Spleen (tissue), 11 donors: ENCODE measurements at regions not wholly inside any gene's neighbourhood (a gene's known extent, or its start where the extent isn't known, plus 50 kb on each side); places are given as distances from the start of the nearest gene placed in this dataset.

Source experiments
- DNase-seq: peaks from one replicate; pipeline ENCODE4 v3.0.0-alpha.2; 2020
- H3K27ac ChIP-seq, 8 donors: fragments of 200-600 bp; sonication (generic) in 7 of 8; 1 replicate in 4 of 8; 2 replicates in 4 of 8; pipeline versions ENCODE4 v1.5.0 to v1.8.0; 2016 to 2021; ENCODE audit warnings: inconsistent platforms in 4 of 8, mild to moderate bottlenecking in 4 of 8, moderate library complexity in 1 of 8
- H3K27me3 ChIP-seq, 7 donors: fragments of 200-600 bp; sonication (generic) in 6 of 7; replicated peaks in 1 of 7; 1 replicate in 4 of 7; 2 replicates in 3 of 7; pipeline versions ENCODE4 v1.5.0 to v1.8.0; 2016 to 2021; ENCODE audit warnings: inconsistent platforms in 3 of 7, mild to moderate bottlenecking in 1 of 7
- H3K36me3 ChIP-seq, 6 donors: fragments of 200-600 bp; sonication (generic) in 5 of 6; 1 replicate in 4 of 6; 2 replicates in 2 of 6; pipeline versions ENCODE4 v1.5.0 to v1.8.0; 2016 to 2021; ENCODE audit warnings: inconsistent platforms in 2 of 6
- H3K4me1 ChIP-seq, 6 donors: fragments of 200-600 bp; sonication (generic) in 5 of 6; 1 replicate in 3 of 6; 2 replicates in 3 of 6; pipeline versions ENCODE4 v1.5.0 to v1.8.0; 2016 to 2021; ENCODE audit warnings: inconsistent platforms in 3 of 6
- H3K4me3 ChIP-seq, 8 donors: fragments of 200-600 bp; sonication (generic) in 7 of 8; 1 replicate in 4 of 8; 2 replicates in 4 of 8; pipeline versions ENCODE4 v1.5.0 to v1.8.0; 2016 to 2021; ENCODE audit warnings: inconsistent platforms in 4 of 8, mild to moderate bottlenecking in 4 of 8, moderate library complexity in 2 of 8
- H3K9me3 ChIP-seq, 8 donors: fragments of 200-600 bp; sonication (generic) in 7 of 8; 1 replicate in 4 of 8; 2 replicates in 4 of 8; pipeline versions ENCODE4 v1.5.0 to v1.8.0; 2016 to 2021; ENCODE audit warnings: inconsistent platforms in 4 of 8
- POLR2A ChIP-seq, 3 donors: fragments of 450-650 bp; IDR thresholded peaks; one replicate each; pipeline ENCODE4 v1.5.1; 2017; ENCODE audit warnings: antibody characterized with exemption in 3 of 3, mild to moderate bottlenecking in 1 of 3
- POLR2AphosphoS5 ChIP-seq, 3 donors: sonication (generic); formaldehyde crosslinking; IDR thresholded peaks; one replicate each; pipeline ENCODE4 v1.5.1; 2017; ENCODE audit warnings: antibody characterized with exemption in 3 of 3
- WGBS, 5 donors: extraction: QIAGEN DNeasy Blood & Tissue Kit in 3 of 5; methylation state at CpG; one replicate each; pipeline versions ENCODE4 v1.1.5 to v1.1.7; 2013 to 2018; 5-methylcytosine and 5-hydroxymethylcytosine counted together
- intact Hi-C: fragments of 100-400 bp; cut with DNase I; formaldehyde crosslinking; loops from one replicate; pipeline ENCODE4 v1.15.0; 2023; ENCODE audit warnings: low total_unique reads
- TF ChIP-seq, protein P1 (sequence below), 11 experiments: fragments of 200-600 bp in 7 of 11; fragments of 450-650 bp in 4 of 11; sonication (generic) in 4 of 11; IDR thresholded peaks in 8 of 11; conservative IDR thresholded peaks in 3 of 11; 1 replicate in 7 of 11; 2 replicates in 4 of 11; pipeline versions ENCODE4 v1.4.0 to v1.8.0; 2016 to 2021; ENCODE audit warnings: antibody characterized with exemption in 11 of 11, inconsistent platforms in 4 of 11, mild to moderate bottlenecking in 1 of 11
- donor health status: healthy with polysubstance abuse.
- donor health status: DM: no; HTN: no; CAD: no; lungs with moderate emphysema.
- donor health status: DM: no; HTN: no; CAD: no.
- donor health status: Bipolar disorder and iron deficiency.
- donor health status: healthy.
- donor health status: DM: no; HTN: no; CAD: no.
- donor health status: DM: yes; HTN: yes; CAD: no.

GRCh38 chr22:44426981-44427380 is 71.1 kb downstream of the RTL6 start:
- peak; percentile 22 for DNase-seq
- no peak overlapping the region for H3K4me3 ChIP-seq
- TF ChIP-seq, protein P1, sequence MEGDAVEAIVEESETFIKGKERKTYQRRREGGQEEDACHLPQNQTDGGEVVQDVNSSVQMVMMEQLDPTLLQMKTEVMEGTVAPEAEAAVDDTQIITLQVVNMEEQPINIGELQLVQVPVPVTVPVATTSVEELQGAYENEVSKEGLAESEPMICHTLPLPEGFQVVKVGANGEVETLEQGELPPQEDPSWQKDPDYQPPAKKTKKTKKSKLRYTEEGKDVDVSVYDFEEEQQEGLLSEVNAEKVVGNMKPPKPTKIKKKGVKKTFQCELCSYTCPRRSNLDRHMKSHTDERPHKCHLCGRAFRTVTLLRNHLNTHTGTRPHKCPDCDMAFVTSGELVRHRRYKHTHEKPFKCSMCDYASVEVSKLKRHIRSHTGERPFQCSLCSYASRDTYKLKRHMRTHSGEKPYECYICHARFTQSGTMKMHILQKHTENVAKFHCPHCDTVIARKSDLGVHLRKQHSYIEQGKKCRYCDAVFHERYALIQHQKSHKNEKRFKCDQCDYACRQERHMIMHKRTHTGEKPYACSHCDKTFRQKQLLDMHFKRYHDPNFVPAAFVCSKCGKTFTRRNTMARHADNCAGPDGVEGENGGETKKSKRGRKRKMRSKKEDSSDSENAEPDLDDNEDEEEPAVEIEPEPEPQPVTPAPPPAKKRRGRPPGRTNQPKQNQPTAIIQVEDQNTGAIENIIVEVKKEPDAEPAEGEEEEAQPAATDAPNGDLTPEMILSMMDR (IDR thresholded peaks at IDR 0.05 in 8 of 11, conservative IDR thresholded peaks at IDR 0.05 in 3 of 11): no peak
- no peaks in the 10 kb centered on the region for H3K36me3 ChIP-seq
- H3K4me1 ChIP-seq: peaks cover 0 to 2% (median 0%) of the 10 kb centered on the region in 6 donors
- peaks cover 0 to under 1% (median 0%) of the 10 kb centered on the region in 8 donors for H3K9me3 ChIP-seq
- H3K27me3 ChIP-seq: peaks cover 0 to 59% (median 0%) of the 10 kb centered on the region in 7 donors
- no peak overlapping the region for H3K27ac ChIP-seq
- 66 to 89% (median 87%) methylated on average over 11 of the region's 11 CpGs for WGBS, 5 donors
- intact Hi-C loops: no loop called here

GRCh38 chr22:44425694-44426045 is 72.4 kb downstream of the RTL6 start:
- Histone ChIP-seq H3K4me3 (no peak overlapping the region), H3K27me3 (peaks cover 0 to 50% (median 0%) of the 10 kb centered on the region in 7 donors), H3K4me1 (no peaks in the 10 kb centered on the region), H3K27ac (no peak overlapping the region), H3K9me3 (peaks cover 0 to 13% (median 3%) of the 10 kb centered on the region in 8 donors), H3K36me3 (no peaks in the 10 kb centered on the region)
- peak; percentile 9 for DNase-seq
- no peak for TF ChIP-seq POLR2AphosphoS5 (IDR thresholded peaks at IDR 0.05)
- TF ChIP-seq, protein P1 (IDR thresholded peaks at IDR 0.05 in 8 of 11, conservative IDR thresholded peaks at IDR 0.05 in 3 of 11): no peak
- no peak for TF ChIP-seq POLR2A (IDR thresholded peaks at IDR 0.05)
- WGBS, 5 donors: 80 to 90% (median 88%) methylated on average over 5 of the region's 5 CpGs
- intact Hi-C loops: no loop called here

- TF ChIP-seq, protein P1 (IDR thresholded peaks at IDR 0.05 in 8 of 11, conservative IDR thresholded peaks at IDR 0.05 in 3 of 11): no peak
- TF ChIP-seq POLR2AphosphoS5 (IDR thresholded peaks at IDR 0.05) (no peak), POLR2A (IDR thresholded peaks at IDR 0.05) (no peak)
- H3K36me3 ChIP-seq: no peaks in the 10 kb centered on the region
- H3K4me3 ChIP-seq: no peak overlapping the region
- 69 to 87% (median 82%) methylated on average over 11 to 20 of the region's 20 CpGs for WGBS, 5 donors
- H3K27me3 ChIP-seq: peaks cover 0 to 44% (median 0%) of the 10 kb centered on the region in 7 donors
- intact Hi-C loops: no loop called here
- H3K4me1 ChIP-seq: no peaks in the 10 kb centered on the region
- no peak overlapping the region for H3K27ac ChIP-seq
- DNase-seq: peak; percentile 67
- peaks cover 0 to 19% (median 9%) of the 10 kb centered on the region in 8 donors for H3K9me3 ChIP-seq
Observed at GRCh38 chr22:44424867-44425693, 73.0 kb downstream of the RTL6 start.

DNA sequence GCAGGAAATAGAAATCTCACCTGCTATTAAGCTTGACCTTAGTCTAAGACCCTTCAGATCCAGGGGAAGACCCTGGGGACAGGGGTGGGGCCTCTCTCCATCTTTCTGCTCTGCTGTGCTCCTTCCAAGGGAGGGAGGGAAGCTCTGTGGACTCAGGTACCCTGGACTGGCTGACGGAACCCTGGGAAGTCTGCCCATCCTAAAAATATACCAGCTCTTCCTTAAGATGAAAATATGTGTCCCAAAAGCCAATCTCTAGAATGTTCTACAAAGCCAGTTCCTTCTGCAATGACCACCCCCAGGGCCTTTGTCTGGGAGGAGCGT is 73.7 kb downstream of the RTL6 start:
- TF ChIP-seq POLR2A (IDR thresholded peaks at IDR 0.05) (no peak), POLR2AphosphoS5 (IDR thresholded peaks at IDR 0.05) (no peak)
- TF ChIP-seq, protein P1 (IDR thresholded peaks at IDR 0.05 in 8 of 11, conservative IDR thresholded peaks at IDR 0.05 in 3 of 11): no peak
- intact Hi-C loops: no loop called here
- H3K9me3 ChIP-seq: peaks cover 1 to 27% (median 16%) of the 10 kb centered on the region in 8 donors
- H3K36me3 ChIP-seq: no peaks in the 10 kb centered on the region
- WGBS, 5 donors: 81 to 93% (median 88%) methylated on average over 2 of the region's 2 CpGs
- H3K27ac ChIP-seq: no peak overlapping the region
- no peak for DNase-seq
- H3K27me3 ChIP-seq: peaks cover 0 to 43% (median 0%) of the 10 kb centered on the region in 7 donors
- no peaks in the 10 kb centered on the region for H3K4me1 ChIP-seq
- no peak overlapping the region for H3K4me3 ChIP-seq
